SK-N-DZ (cell line): ENCODE measurements at regions not wholly inside any gene's neighbourhood (a gene's known extent, or its start where the extent isn't known, plus 50 kb on each side); places are given as distances from the start of the nearest gene placed in this dataset.

Source experiments
- DNase-seq: peaks from one replicate; pipeline ENCODE4 v3.0.0-alpha.2; 2015; ENCODE audit warnings: low spot score

DNA sequence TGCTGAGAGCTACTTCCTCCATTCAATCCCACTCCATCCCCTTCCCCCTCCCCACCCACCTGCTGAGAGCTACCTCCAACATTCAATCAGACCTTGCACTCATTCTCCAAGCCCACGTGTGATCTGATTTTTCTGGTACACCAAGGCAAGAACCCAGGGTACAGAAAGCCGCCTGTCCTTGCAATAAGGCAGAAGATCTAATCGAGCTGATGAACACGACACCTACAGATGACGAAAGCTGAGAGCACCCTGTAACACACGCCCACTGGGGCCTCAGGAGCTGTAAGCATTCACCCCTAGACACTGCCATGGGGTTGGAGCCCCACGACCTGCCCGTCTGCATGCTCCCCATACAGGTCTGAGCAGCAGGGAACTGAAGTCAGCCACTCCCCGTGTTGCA lies 58.3 kb downstream of the TRIML1 start:
- DNase-seq, result no peak

DNA sequence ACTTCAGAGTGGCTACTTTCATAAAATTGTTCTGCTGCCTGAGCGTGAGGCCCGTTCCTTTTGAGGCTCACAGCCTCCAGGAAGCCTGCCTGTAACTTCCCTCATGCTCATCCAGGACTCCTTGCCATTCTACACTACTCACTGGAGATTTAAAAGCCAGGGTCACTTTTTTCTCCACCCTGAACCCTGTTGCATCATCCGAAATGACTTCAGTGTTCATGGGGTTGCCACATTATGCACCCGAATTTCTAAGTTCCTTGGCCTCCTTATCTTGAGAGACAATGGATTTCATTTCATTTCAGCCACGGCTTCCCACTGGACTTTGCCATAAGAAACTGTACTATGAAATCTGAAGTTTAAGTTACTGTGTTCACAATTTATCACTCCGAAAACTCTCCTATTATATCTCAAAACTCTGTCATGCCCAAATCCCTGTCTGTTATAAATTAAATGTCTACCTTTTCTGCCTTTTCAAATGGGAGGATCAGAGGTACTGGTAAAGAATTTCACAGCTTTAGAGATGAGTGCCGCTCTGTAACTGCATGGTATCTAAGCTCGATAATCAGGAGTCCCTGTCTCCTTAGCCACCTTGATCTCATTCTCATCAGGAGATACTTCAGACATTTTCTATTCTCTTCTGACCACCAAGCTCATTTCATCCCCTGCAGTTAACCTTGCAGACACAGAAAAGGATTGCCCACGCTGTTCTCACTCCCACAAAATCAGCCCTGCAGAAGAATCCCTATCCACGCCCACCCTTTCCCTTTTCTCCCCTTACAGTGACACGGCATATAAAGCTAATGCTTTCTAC lies 59.9 kb downstream of the TRIML1 start:
- DNase-seq, result no peak

DNA sequence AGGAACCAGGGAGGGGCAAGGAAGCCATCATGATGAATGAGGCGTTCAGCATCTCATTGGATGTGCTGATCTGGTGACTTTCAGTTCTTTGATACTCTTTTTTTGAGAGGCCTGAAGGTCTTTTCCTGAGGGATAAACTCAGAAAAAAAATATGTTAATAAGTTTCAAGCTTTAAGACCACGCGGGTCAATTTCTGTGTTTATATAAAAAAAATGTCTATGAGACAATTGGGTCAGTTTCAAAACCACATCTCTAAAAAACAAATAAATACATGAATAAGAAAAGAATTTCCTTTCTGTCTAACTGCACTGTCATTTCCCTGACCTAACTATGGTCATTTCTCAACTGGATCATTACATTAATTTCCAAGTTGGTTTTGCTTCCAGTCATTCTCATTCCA lies 62.6 kb downstream of the TRIML1 start:
- no peak for DNase-seq

DNA sequence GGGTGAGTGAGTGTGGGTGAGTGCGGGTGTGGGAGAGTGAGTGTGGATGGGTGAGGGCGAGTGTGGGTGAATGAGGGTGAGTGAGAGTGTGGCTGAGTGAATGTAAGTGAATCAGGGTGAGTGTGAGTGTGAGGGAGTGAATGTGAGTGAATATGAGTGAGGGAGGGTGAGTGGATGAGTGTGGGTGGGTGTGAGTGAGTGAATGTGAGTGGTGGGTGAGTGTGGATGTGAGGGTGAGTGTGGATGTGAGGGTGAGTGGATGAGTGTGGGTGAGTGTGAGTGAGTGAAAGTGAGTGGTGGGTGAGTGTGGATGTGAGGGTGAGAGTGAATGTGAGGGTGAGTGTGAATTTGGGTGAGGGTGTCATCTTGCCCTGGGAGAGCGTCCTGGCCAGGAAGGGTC lies 67.5 kb downstream of the TRIML1 start:
- no peak for DNase-seq

DNA sequence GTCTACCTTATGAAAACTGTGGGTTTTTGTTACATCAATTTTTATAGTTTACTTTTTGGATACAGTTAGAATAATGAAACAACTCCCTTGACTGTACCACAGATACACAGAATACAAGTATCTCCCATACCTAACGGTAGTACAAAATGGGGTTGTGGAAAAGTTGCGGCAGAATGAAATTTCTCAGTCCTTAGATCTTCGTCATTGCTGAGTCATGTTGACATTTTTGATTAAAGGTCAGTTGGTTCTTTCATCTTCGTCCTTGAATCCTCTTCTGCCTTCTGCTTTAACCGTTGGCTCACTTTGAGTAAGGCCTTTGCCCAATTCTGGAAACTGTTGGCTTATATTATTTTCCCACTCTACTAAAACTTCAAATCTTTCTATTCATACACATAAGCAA lies 75.6 kb downstream of the TRIML1 start:
- no peak for DNase-seq

DNA sequence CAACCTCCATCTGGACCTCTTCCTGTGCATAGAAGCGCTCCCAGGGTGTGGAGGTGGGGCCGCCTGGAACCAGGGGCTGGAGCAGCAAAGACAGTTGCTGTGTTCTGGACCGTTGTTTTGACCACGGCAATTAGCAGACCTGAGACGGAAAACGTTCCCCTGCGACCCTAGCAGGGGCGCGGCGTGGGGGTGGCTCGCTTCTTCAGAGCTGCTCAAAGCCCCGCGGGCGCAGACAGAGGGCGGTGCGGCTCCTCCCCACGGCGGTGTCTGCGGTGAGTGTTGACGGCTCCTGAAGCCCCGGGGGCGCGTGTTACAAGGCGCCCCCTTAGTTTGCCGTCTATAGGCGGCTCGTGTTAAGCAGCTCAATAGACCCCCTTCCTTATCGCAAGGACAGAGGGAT lies 79.2 kb downstream of the TRIML1 start:
- no peak for DNase-seq

DNA sequence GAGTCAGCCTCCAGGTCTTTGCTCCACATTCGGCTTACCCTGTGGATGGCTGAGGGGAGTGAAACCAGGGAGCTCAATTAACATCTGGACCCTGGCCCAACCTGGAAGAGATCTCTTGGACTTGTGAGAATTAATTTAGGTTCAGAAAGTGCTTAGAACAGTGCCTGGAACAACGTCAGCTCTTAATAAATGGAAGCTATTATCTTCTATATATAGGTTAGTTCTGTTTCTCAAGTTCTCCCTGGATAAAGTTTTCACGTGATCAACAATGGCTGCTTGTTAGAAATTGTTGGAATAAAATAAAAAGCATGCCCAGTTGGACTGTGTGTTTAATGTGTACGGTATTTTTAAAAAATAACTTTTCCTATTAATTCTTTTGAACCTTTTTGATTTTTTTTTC lies 80.8 kb downstream of the TRIML1 start:
- no peak for DNase-seq

DNA sequence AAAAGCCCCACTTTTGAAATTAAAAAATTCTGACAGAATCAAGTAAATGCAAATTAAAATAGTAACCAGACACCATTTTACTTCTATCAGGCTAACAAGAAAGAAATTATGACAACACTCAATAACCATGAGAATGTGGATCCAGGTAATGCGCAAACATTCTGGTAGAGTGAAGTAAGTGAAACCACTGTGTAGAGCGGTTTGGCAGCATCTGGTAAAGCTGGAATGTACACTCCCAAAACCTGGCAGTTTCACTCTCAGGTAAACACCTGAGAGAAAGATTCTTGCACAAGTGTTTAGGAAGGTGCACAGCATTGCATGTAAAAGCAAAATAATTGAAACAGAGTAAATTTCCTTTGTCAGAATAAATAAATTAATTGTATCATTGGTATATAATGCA lies 81.8 kb downstream of the TRIML1 start:
- DNase-seq, result no peak

DNA sequence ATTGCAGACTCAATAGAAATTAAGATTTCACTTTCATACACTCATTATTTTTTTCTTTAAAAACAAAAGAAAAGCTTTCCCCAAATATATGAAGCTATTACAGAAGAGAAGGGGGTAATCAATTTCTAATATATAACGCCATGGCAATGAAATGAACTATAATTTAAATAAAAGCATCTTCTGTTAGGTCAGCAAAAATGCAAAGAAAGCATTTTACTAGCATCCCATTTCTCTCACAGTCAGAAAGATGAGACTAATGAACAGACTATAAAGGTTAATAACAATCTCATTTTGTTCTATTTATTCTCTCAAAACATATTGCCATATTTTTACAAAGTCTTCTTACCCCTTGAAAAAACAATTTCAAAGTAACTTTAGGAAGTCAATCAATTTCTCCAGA lies 89.0 kb downstream of the TRIML1 start:
- no peak for DNase-seq

DNA sequence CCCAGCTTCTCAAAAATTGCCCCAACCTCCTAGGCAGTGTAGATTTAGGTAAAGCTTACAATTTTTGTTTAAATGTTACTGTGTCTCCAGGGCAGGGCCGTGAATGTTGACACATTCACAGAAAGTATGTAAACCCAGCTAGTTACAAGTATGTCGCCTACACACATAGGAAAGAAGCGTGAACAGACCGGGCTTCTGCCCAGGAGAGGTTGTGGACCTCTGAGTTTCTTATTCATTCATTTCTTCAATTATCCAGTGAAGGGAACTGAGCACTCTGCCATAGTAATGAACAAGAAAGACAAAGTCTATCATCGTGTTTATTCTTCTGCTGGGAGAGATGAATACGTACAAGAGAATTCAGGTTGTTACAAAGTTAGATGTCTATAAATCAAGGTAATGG lies 93.2 kb downstream of the TRIML1 start:
- DNase-seq, result no peak

DNA sequence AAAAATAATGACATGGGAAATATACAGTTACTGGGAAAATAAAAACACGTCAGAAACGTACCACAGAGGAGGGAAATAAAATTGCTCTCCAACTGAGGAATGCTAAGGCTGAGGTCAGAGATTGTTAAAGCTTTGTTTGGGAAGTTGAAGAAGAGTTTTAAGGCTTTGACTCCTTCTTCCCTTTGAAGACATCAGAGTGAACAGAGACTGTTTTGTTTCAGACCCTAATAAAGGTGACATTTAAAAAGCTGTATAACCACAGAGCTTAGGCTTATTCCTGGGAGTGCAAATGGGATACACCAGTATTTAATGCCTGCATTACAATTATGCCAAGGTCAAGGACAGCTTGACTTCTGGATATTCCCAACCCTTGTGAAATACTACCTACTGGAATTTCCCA lies 102.8 kb downstream of the TRIML1 start:
- DNase-seq, result no peak

DNA sequence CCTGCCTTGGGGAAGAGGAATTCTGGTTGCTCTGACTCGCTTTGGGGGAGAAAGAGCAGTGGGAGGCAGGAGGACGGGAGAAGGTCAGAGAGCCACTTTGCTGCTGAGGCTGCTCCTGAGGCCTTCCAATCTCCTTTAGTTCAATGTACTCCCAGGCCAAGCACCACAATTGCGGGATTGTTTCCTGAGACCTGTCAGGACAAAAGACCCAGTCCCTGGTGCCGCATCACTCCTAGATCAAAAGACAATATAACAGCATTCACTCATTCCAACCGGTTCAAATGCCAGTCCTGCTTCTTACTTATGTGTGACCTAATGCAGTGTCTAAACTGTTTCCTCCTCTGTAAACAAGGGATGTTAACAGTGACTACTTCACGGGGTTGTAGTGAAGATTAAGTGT lies 106.4 kb downstream of the TRIML1 start:
- DNase-seq, result no peak

DNA sequence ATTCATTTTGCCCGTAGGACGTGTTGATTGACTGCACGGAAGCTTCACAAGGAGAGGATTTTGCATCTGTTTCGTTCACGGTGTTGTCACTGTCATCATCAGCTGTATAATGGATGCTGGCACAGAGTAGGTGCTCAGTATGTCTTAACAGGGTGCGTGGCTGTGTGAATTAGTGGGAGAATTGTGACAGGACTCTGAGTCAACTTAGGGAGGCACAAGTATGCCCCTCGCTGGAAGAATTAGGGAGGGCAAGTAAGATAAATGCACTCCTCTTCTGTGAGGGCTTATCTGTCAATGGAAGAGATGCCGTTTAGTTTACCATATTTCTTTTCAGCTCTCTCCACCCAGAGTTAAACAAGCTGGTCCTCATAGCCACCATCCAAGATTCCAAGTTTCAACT lies 107.2 kb downstream of the TRIML1 start:
- DNase-seq, result no peak

DNA sequence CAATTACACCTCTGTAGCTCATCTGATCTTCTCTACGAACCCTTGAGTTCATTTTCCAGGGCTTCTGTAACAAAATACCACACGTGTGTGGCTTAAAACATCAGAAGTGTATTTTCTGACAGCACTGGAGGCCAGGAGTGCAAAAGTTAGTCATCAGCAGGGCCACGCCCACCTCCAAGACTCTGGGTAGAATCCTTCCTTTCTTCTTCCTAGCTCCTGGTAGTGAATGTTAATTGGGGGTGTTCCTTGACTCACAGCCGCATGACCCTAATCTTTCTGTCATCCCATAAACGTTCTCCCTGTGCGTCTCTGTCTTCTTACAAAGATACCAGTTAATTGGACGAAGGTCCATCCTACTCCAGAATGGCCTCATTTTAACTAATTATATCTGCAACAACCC lies 115.0 kb downstream of the TRIML1 start:
- no peak for DNase-seq

DNA sequence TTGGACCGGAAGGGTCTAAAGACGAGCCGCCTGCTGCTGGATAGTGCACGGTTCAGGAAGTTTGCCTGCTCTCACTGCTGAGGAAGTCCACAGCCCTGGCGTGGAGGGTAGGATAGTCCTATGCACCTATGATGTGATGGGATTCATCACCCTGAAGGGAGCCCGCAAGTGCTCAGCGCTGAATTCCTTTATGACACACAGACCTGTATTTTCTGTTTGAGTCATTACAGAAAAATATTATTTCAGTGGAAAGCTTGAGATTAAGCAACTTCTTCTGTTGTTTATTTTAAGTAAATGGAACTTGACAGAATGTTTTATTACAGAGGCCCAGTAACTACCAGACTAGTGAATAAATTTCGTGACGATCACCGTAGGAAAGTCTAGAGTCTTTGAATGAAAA lies 123.2 kb downstream of the TRIML1 start:
- no peak for DNase-seq

DNA sequence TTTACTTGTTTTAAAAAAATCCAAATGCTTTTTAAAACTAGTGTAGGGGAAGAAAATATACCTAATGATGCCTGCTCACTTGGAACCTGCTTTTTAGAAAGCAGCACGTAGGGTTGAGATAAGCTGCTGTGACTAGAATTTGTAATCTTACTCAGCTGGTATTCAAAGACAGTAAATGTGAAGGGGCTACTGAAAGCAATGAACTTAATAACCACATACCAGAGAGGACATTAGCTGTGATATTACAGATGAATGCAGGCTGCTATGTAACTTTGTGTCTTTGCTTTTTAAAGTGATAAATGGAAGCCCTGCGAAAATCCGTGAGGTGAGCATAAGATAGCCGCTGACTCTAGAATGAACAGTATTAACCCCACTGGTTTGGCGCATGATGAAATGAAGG lies 124.1 kb downstream of the TRIML1 start:
- no peak for DNase-seq

DNA sequence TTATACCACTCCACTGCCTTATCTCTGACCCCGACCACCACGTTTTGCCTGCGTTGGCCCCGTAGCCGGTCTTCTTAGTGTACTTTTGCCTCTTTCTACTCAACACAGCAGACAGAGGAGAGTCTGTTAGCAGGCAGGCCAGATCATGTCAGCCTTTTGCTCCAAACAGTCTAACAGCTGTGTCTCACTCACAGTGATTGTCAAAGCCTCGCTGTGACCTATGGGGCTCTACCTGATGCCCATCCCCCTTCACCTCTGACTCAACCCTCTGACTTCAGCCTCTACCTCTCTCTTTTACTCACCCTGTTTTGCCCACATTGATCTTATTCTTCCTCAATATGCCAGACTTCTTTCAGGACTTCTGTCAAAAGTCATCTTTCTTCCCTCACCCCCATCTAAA lies 127.1 kb downstream of the TRIML1 start:
- DNase-seq, result no peak

DNA sequence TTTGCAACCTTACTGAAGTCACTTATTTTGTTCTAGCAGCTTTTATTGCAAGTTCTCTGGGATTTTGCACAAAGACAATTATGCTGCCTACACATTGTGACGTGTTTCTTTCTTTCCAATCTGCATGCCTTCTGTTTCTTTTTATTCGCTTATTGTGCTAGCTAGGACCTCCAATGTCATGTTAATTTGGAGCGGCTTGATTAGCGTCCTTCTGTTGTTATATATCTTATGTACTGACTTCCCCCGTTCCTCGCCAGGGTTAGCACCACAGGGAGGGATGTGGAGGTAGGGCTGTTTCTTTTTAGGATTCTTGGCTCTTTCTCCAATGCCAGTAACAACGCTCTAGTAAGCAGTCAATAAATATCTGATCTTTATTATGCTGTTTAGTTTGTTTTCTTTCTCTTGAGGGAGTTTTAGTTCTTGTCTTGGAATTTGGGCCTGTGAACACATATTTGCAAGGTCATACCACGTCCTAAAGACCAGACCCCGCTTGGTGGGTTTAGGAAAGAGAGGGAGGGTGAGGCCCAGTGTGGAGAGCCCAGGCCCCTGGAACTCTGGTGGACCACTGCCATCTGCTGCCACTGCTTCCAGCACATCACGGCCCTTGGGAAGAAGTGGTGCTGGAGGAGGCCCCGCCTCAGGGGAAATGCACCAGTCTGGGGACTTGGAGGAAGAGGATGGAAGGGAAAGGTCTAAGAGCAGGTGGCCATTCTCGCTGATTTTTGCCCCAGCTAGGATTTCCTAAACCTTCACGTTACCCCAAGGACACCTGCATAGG lies 129.1 kb downstream of the TRIML1 start:
- DNase-seq, result no peak

DNA sequence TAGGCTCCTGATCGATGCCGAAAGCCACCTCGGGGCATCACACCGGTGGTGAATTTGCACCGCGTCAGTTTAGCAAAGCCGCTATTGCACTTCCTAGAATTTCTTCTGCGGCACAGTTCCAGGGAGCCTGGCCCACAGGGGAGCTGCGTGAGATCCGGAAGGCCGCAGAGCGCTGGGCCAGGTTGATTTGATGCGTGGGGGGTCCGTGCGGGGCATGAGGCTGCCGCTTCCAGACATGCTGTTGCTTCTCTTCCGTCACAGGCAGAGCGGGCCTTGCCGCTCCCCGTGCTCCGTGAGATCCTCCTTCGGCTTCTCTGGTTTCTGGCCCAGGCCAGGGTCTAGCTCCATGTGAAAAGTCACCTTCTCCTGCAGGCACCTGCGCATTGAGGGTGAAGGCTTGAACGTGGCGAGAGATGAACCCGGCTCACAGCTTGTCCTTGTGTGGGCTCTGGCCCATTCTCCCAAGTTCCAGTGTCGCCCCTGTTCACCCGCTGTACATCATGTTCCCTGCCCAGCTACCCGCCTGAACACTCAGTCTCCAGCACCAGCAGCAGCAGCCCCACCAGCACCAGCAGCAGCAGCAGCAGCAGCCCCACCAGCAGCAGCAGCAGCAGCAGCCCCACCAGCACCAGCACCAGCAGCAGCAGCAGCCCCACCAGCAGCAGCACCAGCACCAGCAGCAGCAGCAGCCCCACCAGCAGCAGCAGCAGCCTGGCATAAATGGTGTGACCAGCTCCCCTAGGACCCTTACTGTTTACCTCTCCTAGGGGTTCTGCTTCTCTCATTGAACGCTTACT lies 131.2 kb downstream of the TRIML1 start:
- DNase-seq, result no peak

DNA sequence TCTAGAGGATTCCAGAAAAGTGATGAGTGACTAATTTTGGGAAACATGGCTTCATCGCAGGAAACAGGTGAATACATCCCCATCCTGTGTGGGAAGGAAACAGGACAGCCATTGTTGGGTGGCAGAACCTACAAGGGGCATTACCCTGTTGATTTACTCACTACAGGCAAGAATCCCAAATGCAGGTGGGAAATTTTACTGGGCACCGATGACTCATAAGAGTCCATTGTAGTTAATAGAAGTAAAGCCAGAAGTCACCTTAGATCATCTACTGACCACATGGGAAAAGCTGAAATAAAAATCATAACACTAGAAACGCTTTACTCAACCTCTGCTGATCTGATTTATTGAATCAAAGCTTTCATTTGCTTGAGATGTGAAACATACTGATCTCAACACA lies 136.4 kb downstream of the TRIML1 start:
- DNase-seq, result no peak

DNA sequence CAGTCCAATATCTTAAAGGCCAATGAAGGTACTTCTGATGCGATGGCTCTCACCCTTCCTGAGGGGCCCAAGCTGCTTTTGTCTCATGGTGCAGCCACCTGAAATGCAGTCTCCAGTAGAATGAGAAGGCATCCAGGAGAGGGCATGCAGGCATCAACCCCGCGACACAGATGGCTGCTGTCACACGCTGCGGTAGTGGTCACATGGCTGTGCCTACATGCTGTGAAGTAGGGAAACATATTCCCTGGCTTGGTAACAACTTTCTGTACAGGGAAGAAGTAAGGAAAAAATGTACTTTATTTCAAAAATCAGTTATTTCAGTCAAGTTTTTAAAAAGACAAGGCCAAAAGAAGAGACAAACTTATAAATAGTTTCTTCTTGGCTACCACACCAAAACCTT lies 139.9 kb downstream of the TRIML1 start:
- DNase-seq, result no peak

DNA sequence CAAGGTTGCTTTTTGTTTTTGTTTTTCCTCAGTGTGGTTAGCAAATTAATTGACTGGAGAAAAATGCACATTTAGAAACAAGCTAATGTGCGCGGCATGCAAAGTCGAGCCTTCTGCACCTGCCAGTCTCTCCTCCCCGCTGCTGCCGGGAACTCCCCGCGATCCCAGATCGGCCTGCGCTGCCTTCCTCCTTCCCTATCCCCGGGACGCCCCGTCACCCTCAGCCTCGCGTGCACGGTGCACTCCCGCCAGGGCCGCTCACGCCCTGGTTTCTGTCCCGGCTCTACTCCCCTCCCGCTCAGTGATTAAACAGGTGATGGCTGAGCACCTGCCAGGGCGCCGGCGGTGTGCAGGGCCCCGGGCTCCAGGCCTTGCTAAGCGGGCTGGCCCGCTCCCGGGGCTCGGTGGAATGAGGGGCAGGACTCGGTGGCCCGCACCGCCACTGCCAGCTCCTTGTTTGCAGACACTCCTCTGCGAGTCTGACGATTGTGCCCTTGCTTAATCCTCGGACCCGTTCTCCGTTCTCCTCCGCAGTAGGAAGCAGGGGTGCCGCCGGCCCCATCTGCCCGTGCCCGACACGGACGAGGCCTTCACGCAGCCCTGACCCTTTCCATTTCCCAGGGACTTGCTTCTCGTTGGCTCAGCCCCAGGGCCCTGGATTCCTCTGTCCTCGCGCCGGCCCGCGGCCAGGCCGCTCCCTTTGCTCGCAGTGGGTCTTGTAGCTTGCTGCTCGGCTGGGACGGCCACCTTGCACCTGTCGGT lies 143.4 kb downstream of the TRIML1 start:
- no peak for DNase-seq
